Vagina (tissue), 2 donors: ENCODE measurements at regions not wholly inside any gene's neighbourhood (a gene's known extent, or its start where the extent isn't known, plus 50 kb on each side); places are given as distances from the start of the nearest gene placed in this dataset.

Source experiments
- DNase-seq, 2 donors: peaks; one replicate each; pipeline ENCODE4 v3.0.0-alpha.2; 2017; ENCODE audit errors: extremely low spot score in 2 of 2
- H3K27ac ChIP-seq: fragments of 200-600 bp; sonication (generic); one replicate; pipeline ENCODE4 v1.5.1; 2019
- H3K27me3 ChIP-seq: fragments of 200-600 bp; sonication (generic); one replicate; pipeline ENCODE4 v1.5.1; 2019
- H3K36me3 ChIP-seq, 2 donors: fragments of 200-600 bp; sonication (generic); one replicate each; pipeline ENCODE4 v1.5.1; 2017 to 2019
- H3K4me1 ChIP-seq: fragments of 200-600 bp; sonication (generic); one replicate; pipeline ENCODE4 v1.5.1; 2019
- H3K4me3 ChIP-seq, 2 donors: fragments of 200-600 bp; sonication (generic); 1 replicate in 1 of 2; 2 replicates in 1 of 2; pipeline ENCODE4 v1.5.1; 2016 to 2019
- H3K9me3 ChIP-seq: fragments of 200-600 bp; sonication (generic); one replicate; pipeline ENCODE4 v1.5.1; 2019
- POLR2A ChIP-seq, 2 donors: fragments of 450-650 bp; IDR thresholded peaks; one replicate each; pipeline ENCODE4 v1.6.1; 2017; ENCODE audit warnings: antibody characterized with exemption in 2 of 2, mild to moderate bottlenecking in 2 of 2, moderate library complexity in 2 of 2
- POLR2AphosphoS5 ChIP-seq, 2 donors: sonication (generic); formaldehyde crosslinking; IDR thresholded peaks; one replicate each; pipeline ENCODE4 v1.9.0; 2017; ENCODE audit warnings: antibody characterized with exemption in 2 of 2, mild to moderate bottlenecking in 2 of 2, low read depth in 1 of 2; ENCODE audit not compliant: insufficient read depth in 1 of 2
- intact Hi-C: fragments of 100-400 bp; cut with DNase I; formaldehyde crosslinking; loops from one replicate; pipeline ENCODE4 v1.15.1; 2023
- TF ChIP-seq, protein P1 (sequence below), 3 experiments: fragments of 450-650 bp in 2 of 3; fragments of 200-600 bp in 1 of 3; sonication (generic) in 1 of 3; IDR thresholded peaks; one replicate each; pipeline ENCODE4 v1.5.1; 2017 to 2019; ENCODE audit warnings: antibody characterized with exemption in 3 of 3, mild to moderate bottlenecking in 2 of 3, moderate library complexity in 2 of 3

DNA sequence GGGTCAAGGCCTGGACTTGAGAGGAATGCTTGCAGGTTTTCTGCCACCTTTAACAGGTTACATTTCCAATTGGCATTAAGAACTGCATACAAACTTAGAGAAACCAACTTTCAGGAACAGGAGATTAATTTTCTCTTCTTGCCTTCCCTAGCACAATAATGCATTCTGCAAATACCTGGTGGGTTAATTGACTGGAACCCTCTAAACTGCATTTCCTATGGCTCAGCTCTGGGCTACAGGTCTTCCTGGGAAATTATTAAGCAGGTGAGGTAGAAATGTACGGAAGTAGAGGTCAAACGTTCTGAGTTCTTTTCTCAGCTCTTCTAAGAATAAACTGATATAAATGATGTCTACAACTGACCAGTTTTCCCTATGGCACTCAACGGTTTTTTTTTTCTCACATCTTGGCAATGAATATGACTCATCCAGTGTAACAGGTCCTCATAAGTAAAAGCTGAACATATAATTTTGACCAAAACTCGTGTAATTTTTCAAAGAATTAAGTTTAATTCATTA is 144.9 kb upstream of the PELI2 start:
- DNase-seq: no peak
- H3K27ac ChIP-seq: no peak overlapping the region
- TF ChIP-seq, protein P1, sequence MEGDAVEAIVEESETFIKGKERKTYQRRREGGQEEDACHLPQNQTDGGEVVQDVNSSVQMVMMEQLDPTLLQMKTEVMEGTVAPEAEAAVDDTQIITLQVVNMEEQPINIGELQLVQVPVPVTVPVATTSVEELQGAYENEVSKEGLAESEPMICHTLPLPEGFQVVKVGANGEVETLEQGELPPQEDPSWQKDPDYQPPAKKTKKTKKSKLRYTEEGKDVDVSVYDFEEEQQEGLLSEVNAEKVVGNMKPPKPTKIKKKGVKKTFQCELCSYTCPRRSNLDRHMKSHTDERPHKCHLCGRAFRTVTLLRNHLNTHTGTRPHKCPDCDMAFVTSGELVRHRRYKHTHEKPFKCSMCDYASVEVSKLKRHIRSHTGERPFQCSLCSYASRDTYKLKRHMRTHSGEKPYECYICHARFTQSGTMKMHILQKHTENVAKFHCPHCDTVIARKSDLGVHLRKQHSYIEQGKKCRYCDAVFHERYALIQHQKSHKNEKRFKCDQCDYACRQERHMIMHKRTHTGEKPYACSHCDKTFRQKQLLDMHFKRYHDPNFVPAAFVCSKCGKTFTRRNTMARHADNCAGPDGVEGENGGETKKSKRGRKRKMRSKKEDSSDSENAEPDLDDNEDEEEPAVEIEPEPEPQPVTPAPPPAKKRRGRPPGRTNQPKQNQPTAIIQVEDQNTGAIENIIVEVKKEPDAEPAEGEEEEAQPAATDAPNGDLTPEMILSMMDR (IDR thresholded peaks at IDR 0.05): no peak
- TF ChIP-seq POLR2AphosphoS5 (IDR thresholded peaks at IDR 0.05; ENCODE audit: insufficient read depth in 1 of 2, low read depth in 1 of 2): no peak
- no peak for TF ChIP-seq POLR2A (IDR thresholded peaks at IDR 0.05)
- no peaks in the 10 kb centered on the region for H3K27me3 ChIP-seq
- no peaks in the 10 kb centered on the region for H3K36me3 ChIP-seq
- no peaks in the 10 kb centered on the region for H3K4me1 ChIP-seq
- H3K4me3 ChIP-seq: no peak overlapping the region
- intact Hi-C loops: no loop called here
- H3K9me3 ChIP-seq: no peaks in the 10 kb centered on the region

DNA sequence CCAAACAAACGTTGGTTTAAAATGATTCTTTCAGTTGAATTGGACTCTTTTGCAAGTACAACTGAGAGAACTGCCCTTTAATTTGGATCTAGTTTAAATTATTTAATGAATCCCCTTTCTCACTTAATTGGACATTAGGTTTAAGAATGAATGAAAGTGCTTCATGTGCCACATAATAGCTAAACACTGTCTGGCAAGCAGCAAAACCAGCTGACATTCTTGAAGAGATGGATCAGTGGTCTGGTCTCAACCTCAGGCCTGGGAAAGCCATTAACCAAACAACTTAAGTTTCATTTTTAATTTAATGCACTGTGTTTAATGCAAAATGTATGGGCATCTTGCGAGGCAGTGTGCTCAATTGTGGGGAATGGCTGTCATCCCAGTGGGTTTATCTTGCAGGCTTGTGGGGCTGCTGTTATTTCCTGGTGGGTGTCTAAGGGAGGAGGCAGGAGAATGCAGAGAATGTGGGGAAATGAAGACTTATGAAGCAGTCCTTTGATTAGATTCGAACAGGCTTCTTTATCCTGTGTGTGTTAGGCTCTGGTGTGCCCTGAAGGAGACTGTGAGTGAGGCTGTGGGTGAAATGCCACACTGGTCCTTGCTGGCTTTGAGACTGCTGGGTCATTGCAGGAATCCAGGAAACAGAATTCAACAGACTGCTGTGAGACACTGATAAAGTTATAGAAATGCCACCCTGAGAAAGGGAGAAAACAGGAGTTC is 144.1 kb upstream of the PELI2 start:
- Histone ChIP-seq H3K9me3 (no peaks in the 10 kb centered on the region), H3K36me3 (no peaks in the 10 kb centered on the region), H3K27me3 (no peaks in the 10 kb centered on the region), H3K4me3 (no peak overlapping the region), H3K4me1 (no peaks in the 10 kb centered on the region), H3K27ac (no peak overlapping the region)
- intact Hi-C loops: no loop called here
- TF ChIP-seq POLR2A (IDR thresholded peaks at IDR 0.05): no peak
- TF ChIP-seq, protein P1 (IDR thresholded peaks at IDR 0.05): no peak
- TF ChIP-seq POLR2AphosphoS5 (IDR thresholded peaks at IDR 0.05; ENCODE audit: insufficient read depth in 1 of 2, low read depth in 1 of 2): no peak
- no peak for DNase-seq

DNA sequence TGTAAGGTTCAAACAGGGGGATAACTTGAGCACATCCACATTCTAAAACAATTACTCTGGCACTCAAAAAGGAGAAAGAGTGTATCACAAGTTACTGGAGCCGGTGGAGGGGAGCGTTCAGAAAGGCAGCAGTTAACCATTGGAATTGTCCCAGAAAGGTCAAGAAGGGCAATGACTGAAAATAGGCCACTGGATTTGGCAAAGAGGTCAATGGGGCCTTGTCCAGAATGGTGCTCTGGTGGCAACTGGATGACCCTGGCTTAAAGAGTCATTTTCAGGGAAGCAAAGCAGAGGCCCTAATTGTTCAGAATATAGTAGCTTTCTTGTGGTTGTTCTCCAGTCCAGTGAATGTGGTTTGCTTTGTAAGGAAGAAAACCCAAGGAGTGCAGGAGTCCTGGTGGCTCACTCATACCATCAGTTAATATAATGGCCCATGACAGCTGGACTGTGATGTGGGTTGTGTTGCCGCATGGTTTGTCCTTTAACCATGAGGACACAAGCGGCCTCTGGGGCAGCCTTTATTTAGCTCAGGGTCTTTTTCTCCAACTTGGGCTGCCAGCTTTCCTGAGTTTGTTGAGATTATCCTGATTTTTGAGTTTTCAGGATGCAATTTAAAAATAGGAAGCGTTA is 142.8 kb upstream of the PELI2 start:
- Histone ChIP-seq H3K27me3 (no peaks in the 10 kb centered on the region), H3K4me1 (no peaks in the 10 kb centered on the region), H3K36me3 (no peaks in the 10 kb centered on the region), H3K4me3 (no peak overlapping the region), H3K9me3 (no peaks in the 10 kb centered on the region), H3K27ac (no peak overlapping the region)
- DNase-seq: no peak
- TF ChIP-seq POLR2AphosphoS5 (IDR thresholded peaks at IDR 0.05; ENCODE audit: insufficient read depth in 1 of 2, low read depth in 1 of 2) (no peak), POLR2A (IDR thresholded peaks at IDR 0.05) (no peak)
- TF ChIP-seq, protein P1 (IDR thresholded peaks at IDR 0.05): no peak
- intact Hi-C loops: no loop called here

DNA sequence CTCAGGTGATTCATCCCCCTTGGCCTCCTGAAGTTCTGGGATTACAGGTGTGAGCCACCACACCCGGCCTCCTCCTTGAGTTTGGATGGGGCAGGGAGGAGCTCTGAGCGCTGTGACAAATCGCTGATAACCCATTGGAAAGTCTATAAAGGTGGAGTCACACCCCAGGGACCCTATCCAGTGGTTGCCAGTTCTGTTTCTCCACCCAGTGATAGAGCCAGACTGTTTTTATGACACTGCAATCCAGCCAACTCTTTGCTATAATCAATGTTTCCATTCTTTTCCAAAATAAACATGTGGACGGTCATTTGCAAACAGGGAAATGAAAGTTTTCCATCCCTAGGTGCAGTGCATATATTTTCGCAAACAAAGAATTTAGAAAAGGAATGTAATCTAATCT is 142.0 kb upstream of the PELI2 start:
- TF ChIP-seq POLR2A (IDR thresholded peaks at IDR 0.05): no peak
- TF ChIP-seq, protein P1 (IDR thresholded peaks at IDR 0.05): no peak
- no peak for TF ChIP-seq POLR2AphosphoS5 (IDR thresholded peaks at IDR 0.05; ENCODE audit: insufficient read depth in 1 of 2, low read depth in 1 of 2)
- no peaks in the 10 kb centered on the region for H3K27me3 ChIP-seq
- no peak overlapping the region for H3K27ac ChIP-seq

DNA sequence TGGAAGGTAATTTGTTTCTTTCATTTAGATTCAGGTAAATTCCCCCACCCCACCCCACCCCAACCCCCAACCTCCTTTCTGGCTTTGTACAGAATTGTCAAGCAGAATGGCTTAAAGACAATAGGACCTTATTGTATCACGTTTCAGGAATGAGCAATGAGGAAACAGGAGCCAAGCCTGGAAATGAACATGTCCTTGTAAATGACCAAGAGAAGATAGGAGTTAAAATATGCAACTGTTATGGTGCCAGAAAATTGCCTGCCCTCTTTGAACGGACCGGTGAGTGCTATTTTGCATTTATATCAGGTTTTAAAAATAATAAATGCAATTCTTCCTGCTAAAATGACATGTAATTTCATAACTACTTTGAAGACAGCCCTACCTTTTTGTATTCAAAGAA is 141.6 kb upstream of the PELI2 start:
- Histone ChIP-seq H3K27ac (no peak overlapping the region), H3K4me3 (no peak overlapping the region), H3K27me3 (no peaks in the 10 kb centered on the region), H3K36me3 (no peaks in the 10 kb centered on the region), H3K9me3 (no peaks in the 10 kb centered on the region), H3K4me1 (no peaks in the 10 kb centered on the region)
- no peak for DNase-seq
- intact Hi-C loops: no loop called here
- TF ChIP-seq POLR2AphosphoS5 (IDR thresholded peaks at IDR 0.05; ENCODE audit: insufficient read depth in 1 of 2, low read depth in 1 of 2) (no peak), POLR2A (IDR thresholded peaks at IDR 0.05) (no peak)
- TF ChIP-seq, protein P1 (IDR thresholded peaks at IDR 0.05): no peak

More for the DNA sequence above, 142.0 kb upstream of the PELI2 start:
- intact Hi-C loops: no loop called here
- Histone ChIP-seq H3K9me3 (no peaks in the 10 kb centered on the region), H3K4me3 (no peak overlapping the region), H3K4me1 (no peaks in the 10 kb centered on the region), H3K36me3 (no peaks in the 10 kb centered on the region)
- no peak for DNase-seq
